HG02610 (cell line): ENCODE measurements at regions not wholly inside any gene's neighbourhood (a gene's known extent, or its start where the extent isn't known, plus 50 kb on each side); places are given as distances from the start of the nearest gene placed in this dataset.
"Not testable (repeated sequence)": the region's sequence is repeated elsewhere in the genome, so short reads cannot be mapped to it uniquely, and the experiment has no call there.

Source experiments
- ATAC-seq: cut with Tn5 transposase; IDR thresholded peaks from one replicate; pipeline ENCODE4 v1.9.1; 2021; ENCODE audit warnings: mild to moderate bottlenecking, moderate library complexity; ENCODE audit not compliant: unreplicated experiment

GRCh38 chr22:48071828-48072227, 1309.4 kb downstream of the TBC1D22A start:
- ATAC-seq: no peak

- ATAC-seq: no peak
Measured at GRCh38 chr22:48071305-48071704, 1308.9 kb downstream of the TBC1D22A start.

GRCh38 chr22:48070760-48071159, 1308.3 kb downstream of the TBC1D22A start:
- no peak for ATAC-seq

DNA sequence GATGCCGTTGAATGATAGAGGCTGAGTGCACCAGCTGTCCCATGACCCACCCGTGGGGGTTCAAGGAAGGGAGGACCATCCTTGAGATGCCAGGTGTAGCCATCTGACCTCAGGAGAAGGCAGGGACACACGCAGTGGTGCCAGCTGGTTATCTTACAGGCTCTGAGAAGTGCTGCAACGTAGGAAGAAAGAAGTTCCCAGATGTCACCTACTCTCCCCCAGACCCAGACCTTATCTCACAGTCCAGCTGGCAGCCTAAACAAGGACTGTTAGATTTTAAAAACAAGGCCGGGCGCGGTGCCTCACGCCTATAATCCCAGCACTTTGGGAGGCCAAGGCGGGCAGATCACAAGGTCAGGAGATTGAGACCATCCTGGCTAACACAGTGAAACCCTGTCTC, 1307.6 kb downstream of the TBC1D22A start:
- ATAC-seq: no peak

GRCh38 chr22:48069256-48069655, 1306.8 kb downstream of the TBC1D22A start:
- no peak for ATAC-seq

DNA sequence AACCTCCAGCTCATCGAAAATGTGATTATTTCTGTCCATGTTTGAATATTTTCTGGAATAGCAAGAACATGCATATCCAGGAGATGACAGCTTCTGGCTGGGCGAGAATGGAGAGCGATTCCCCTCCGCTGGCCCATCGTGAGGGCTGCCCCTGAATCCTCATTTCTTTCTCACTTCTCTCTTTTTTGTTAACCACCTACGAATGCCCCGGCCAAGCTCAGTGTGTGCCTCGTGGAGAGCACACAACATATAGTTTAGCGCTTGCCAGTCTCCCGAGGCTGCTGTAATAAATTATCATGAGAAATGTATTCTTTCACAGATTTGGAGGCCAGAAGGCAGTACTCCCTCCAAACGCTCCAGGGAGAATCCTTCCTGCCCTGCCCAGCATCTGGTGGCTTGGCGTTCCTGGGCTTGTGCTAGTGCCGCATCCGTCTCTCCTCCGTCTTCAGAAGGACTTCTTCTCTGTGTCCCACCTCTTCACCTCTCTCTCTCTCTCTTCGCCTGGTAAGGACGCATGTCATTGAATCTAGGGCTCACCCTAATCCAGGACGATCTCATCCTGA, 1306.0 kb downstream of the TBC1D22A start:
- no peak for ATAC-seq

DNA sequence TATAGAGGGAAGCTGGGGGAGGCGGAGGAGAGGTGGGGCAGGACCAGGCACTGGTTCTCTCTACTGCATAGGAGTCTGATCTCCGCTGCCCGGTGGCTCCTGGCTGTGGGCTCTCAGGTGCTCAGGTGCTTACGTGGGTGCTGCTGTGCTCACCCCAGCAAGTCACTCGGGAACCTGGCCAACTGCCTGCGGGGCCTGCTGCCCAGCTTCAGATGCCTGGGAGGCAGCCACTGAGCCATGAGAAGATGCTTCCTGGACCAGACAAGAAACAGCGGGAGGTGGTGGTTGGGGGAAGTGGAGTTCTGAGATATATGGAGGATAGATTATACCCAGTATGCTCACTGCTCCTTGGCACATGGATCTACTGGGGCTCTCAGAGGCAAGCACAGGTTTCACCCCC, 1303.4 kb downstream of the TBC1D22A start:
- no peak for ATAC-seq

- no peak for ATAC-seq
Measured at GRCh38 chr22:48061726-48062125, 1299.3 kb downstream of the TBC1D22A start.

GRCh38 chr22:48060266-48060665, 1297.8 kb downstream of the TBC1D22A start:
- ATAC-seq: no peak

DNA sequence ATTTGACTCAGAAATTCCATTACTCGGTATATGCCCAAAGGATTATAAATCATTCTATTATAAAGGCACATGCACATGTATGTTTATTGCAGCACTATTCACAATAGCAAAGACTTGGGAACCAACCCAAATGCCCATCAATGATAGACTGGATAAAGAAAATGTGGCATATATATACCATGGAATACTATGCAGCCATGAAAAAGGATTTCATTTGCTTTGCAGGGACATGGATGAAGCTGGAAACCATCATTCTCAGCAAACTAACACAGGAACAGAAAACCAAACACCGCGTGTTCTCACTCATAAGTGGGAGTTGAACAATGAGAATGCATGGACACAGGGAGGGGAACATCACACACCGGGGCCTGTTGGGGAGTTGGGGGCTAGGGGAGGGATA, 1297.1 kb downstream of the TBC1D22A start:
- ATAC-seq: not testable (repeated sequence)

- ATAC-seq: no peak
Measured at GRCh38 chr22:48057116-48057835, 1294.8 kb downstream of the TBC1D22A start.

GRCh38 chr22:48055827-48056226, 1293.4 kb downstream of the TBC1D22A start:
- ATAC-seq: no peak

GRCh38 chr22:48055185-48055584, 1292.7 kb downstream of the TBC1D22A start:
- no peak for ATAC-seq

GRCh38 chr22:48054596-48054995, 1292.1 kb downstream of the TBC1D22A start:
- no peak for ATAC-seq

DNA sequence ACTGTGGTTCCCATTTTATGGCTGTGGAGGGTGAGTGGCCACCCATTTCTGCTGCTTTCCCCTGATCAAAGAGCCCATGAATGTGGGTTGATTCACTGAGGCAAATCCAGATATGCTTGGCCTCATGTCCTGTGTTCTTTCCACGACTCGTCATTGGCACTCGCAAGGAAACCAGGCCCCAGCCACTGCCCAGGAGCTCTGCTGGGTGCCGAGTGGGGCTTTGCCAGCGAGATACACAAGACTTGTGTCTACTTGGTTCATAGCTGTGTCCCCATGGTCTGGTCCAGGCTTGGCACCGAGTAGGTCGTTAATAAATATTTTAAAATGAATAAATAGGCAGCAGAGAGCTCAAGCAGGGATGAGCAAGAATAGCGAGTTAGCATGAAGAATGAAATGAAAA, 1291.5 kb downstream of the TBC1D22A start:
- no peak for ATAC-seq

GRCh38 chr22:48053486-48053885, 1291.0 kb downstream of the TBC1D22A start:
- ATAC-seq: no peak

- ATAC-seq: no peak
Measured at GRCh38 chr22:48052621-48052890, 1290.1 kb downstream of the TBC1D22A start.

DNA sequence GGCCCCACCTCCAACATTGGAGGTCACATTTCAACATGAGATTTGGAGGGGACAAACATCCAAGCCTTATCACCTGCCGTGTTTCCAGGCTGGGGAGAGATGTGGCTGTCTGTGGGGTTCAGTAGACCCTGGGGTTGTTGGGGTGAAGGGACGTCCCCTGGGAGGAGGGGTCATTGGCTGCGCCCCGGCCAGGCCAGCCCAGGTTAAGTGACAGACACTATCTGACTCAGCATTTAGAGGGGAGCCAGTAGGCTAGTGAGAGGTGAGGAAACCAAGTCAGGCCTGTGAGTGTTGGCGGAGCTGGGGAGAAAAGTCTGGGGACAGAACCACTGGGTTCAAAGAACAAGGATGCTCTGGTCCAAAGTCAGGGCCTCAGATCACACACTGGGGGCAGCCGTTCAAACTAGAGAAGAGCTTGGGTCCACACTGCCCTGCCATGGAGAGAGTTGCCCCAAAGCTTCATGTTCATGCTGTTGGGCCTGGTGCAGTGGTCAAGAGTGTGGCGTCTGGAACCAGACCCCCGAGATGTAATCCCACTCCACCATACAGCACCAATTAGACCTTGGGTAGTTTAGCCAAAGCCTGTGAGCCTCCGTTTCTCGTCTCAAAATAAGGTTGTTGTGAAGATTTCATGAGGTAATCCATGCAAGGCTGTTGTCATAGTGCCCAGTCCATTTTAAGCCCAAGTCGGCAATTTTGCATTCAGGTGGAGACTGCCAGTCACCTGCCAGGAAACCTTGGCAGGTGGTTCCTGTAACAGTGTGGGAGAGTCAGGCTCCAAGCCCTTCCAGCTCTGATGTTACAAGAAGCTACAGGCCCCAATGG, 1289.6 kb downstream of the TBC1D22A start:
- ATAC-seq: no peak

- no peak for ATAC-seq
Measured at GRCh38 chr22:48050836-48051235, 1288.4 kb downstream of the TBC1D22A start.

- no peak for ATAC-seq
Measured at GRCh38 chr22:48049116-48049515, 1286.7 kb downstream of the TBC1D22A start.

DNA sequence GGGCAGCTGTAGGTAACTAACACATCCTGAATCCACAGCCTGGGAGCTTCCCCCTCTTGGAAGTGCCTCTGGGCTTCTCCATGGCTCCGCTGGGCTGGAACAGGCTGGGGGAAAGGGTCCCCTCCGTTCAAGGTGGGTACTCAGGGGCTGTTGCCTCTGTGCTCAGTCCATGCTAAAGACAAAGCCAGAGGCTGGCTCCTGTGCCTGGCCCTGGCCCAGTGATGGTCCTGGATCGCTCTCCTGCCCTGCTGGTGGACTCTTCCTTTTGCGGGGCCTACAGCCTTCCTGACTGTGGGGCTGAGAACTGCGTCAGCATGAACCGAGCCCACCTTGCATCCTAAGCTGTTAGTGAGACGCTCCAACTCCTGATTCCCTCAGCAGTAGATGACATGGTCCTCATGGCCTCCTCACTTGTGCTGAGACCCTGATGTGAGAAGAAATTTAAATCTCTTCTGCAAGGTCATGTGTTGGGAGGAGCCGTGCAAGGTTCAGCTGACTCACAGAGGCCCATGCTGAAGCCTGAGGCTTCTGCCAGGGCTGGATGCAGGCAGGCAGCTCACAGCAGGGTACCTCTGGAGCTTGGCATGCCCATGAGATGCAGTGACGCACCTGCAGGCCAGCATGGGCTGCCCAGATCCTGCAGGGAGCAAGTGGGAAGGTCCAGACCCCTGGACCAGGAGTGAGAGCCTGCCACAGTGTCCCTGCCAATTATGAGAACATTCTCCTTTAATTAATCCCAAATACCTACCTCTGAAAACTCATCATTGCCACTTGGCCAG, 1285.5 kb downstream of the TBC1D22A start:
- ATAC-seq: no peak
